GF-D8 (cell line): ENCODE measurements at regions not wholly inside any gene's neighbourhood (a gene's known extent, or its start where the extent isn't known, plus 50 kb on each side); places are given as distances from the start of the nearest gene placed in this dataset.

ENCODE experiments used
- DNase-seq: peaks from one replicate; lab custom pipeline; 2025; lab: John Stamatoyannopoulos, UW

- no peak for DNase-seq
Observed at GRCh38 chr5:72005671-72006070, 101.6 kb upstream of the MAP1B start.

GRCh38 chr5:72006361-72006760 is 100.9 kb upstream of the MAP1B start:
- no peak for DNase-seq

GRCh38 chr5:72007336-72008111 is 99.8 kb upstream of the MAP1B start:
- DNase-seq = no peak

- DNase-seq = no peak
Observed at GRCh38 chr5:72009280-72009679, 98.0 kb upstream of the MAP1B start.

GRCh38 chr5:72010430-72010829 is 96.8 kb upstream of the MAP1B start:
- no peak for DNase-seq

- DNase-seq = no peak
Observed at GRCh38 chr5:72012906-72013305, 94.4 kb upstream of the MAP1B start.

- no peak for DNase-seq
Observed at GRCh38 chr5:72013766-72014624, 93.3 kb upstream of the MAP1B start.

- DNase-seq = no peak
Observed at GRCh38 chr5:72015103-72015548, 92.1 kb upstream of the MAP1B start.

- no peak for DNase-seq
Observed at GRCh38 chr5:72018143-72018803, 89.0 kb upstream of the MAP1B start.

- DNase-seq = no peak
Observed at GRCh38 chr5:72020161-72020983, 86.9 kb upstream of the MAP1B start.

- no peak for DNase-seq
Observed at GRCh38 chr5:72021651-72022357, 85.5 kb upstream of the MAP1B start.

GRCh38 chr5:72028382-72028781 is 78.9 kb upstream of the MAP1B start:
- no peak for DNase-seq

GRCh38 chr5:72030237-72030636 is 77.0 kb upstream of the MAP1B start:
- DNase-seq = no peak

GRCh38 chr5:72032788-72033187 is 74.5 kb upstream of the MAP1B start:
- no peak for DNase-seq

GRCh38 chr5:72034770-72035169 is 72.5 kb upstream of the MAP1B start:
- no peak for DNase-seq

- DNase-seq = no peak
Observed at GRCh38 chr5:72035831-72036230, 71.4 kb upstream of the MAP1B start.

- DNase-seq = no peak
Observed at GRCh38 chr5:72036951-72037350, 70.3 kb upstream of the MAP1B start.

- no peak for DNase-seq
Observed at GRCh38 chr5:72040513-72040912, 66.8 kb upstream of the MAP1B start.

- DNase-seq = no peak
Observed at GRCh38 chr5:72041654-72042053, 65.6 kb upstream of the MAP1B start.

- no peak for DNase-seq
Observed at GRCh38 chr5:72042097-72042496, 65.2 kb upstream of the MAP1B start.

- DNase-seq = no peak
Observed at GRCh38 chr5:72045692-72046091, 61.6 kb upstream of the MAP1B start.
